HuH-7.5 (cell line): ENCODE measurements at regions not wholly inside any gene's neighbourhood (a gene's known extent, or its start where the extent isn't known, plus 50 kb on each side); places are given as distances from the start of the nearest gene placed in this dataset.

Experiments used
- DNase-seq: peaks from one replicate; pipeline ENCODE4 v3.0.0; 2011; ENCODE audit warnings: low spot score

GRCh38 chr3:102748646-102749045 lies 313.8 kb downstream of the ZPLD1 start:
- DNase-seq: no peak

GRCh38 chr3:102750322-102750721 lies 315.5 kb downstream of the ZPLD1 start:
- DNase-seq: no peak

GRCh38 chr3:102753901-102754300 lies 319.1 kb downstream of the ZPLD1 start:
- no peak for DNase-seq

GRCh38 chr3:102756706-102757105 lies 321.9 kb downstream of the ZPLD1 start:
- no peak for DNase-seq

- no peak for DNase-seq
These were observed 323.1 kb downstream of the ZPLD1 start for GRCh38 chr3:102757950-102758349.

GRCh38 chr3:102761766-102762165 lies 327.0 kb downstream of the ZPLD1 start:
- DNase-seq: no peak

GRCh38 chr3:102790747-102791325 lies 356.0 kb downstream of the ZPLD1 start:
- DNase-seq: no peak

- DNase-seq: no peak
These were observed 357.1 kb downstream of the ZPLD1 start for GRCh38 chr3:102791641-102792589.

GRCh38 chr3:102796804-102797203 lies 362.0 kb downstream of the ZPLD1 start:
- DNase-seq: no peak

- no peak for DNase-seq
These were observed 368.1 kb downstream of the ZPLD1 start for GRCh38 chr3:102802819-102803420.

- no peak for DNase-seq
These were observed 376.1 kb downstream of the ZPLD1 start for GRCh38 chr3:102810937-102811336.

GRCh38 chr3:102826636-102827035 lies 391.8 kb downstream of the ZPLD1 start:
- no peak for DNase-seq

- DNase-seq: no peak
These were observed 392.6 kb downstream of the ZPLD1 start for GRCh38 chr3:102827386-102827785.

- DNase-seq: no peak
These were observed 395.6 kb downstream of the ZPLD1 start for GRCh38 chr3:102830415-102830814.

- DNase-seq: no peak
These were observed 407.1 kb downstream of the ZPLD1 start for GRCh38 chr3:102841866-102842265.

GRCh38 chr3:102866845-102867244 lies 432.0 kb downstream of the ZPLD1 start:
- no peak for DNase-seq

- DNase-seq: no peak
These were observed 448.7 kb downstream of the ZPLD1 start for GRCh38 chr3:102883515-102883914.

- peak; percentile 17 for DNase-seq
These were observed 450.5 kb downstream of the ZPLD1 start for GRCh38 chr3:102885289-102885688.

- DNase-seq: no peak
These were observed 452.6 kb downstream of the ZPLD1 start for GRCh38 chr3:102887431-102887830.

- DNase-seq: no peak
These were observed 462.2 kb downstream of the ZPLD1 start for GRCh38 chr3:102896851-102897621.

- DNase-seq: no peak
These were observed 469.8 kb downstream of the ZPLD1 start for GRCh38 chr3:102904629-102905028.

GRCh38 chr3:102905811-102906210 lies 471.0 kb downstream of the ZPLD1 start:
- no peak for DNase-seq
